SU-DHL-6 (cell line): ENCODE measurements at regions not wholly inside any gene's neighbourhood (a gene's known extent, or its start where the extent isn't known, plus 50 kb on each side); places are given as distances from the start of the nearest gene placed in this dataset.

Source experiments
- H2AFZ ChIP-seq: fragments of 200-600 bp; sonication (generic); 2 replicates; pipeline ENCODE4 v1.6.1; 2014; ENCODE audit warnings: low read depth, mild to moderate bottlenecking, moderate library complexity, mixed read lengths, antibody characterized with exemption, low read length; ENCODE audit not compliant: severe bottlenecking
- H3F3A ChIP-seq: fragments of 200-600 bp; shearing (Covaris generic); 2 replicates; pipeline ENCODE4 v1.6.0; 2016; ENCODE audit warnings: antibody characterized with exemption, mild to moderate bottlenecking; ENCODE audit not compliant: insufficient read depth
- H3K27ac ChIP-seq: fragments of 200-600 bp; sonication (generic); 2 replicates; pipeline ENCODE4 v1.5.1; 2016; ENCODE audit warnings: low read depth, mild to moderate bottlenecking, low read length, moderate library complexity, mixed read lengths
- H3K27me3 ChIP-seq: fragments of 200-600 bp; sonication (generic), shearing (Covaris generic); 2 replicates; pipeline ENCODE4 v1.6.0; 2014; ENCODE audit warnings: mild to moderate bottlenecking, low read length
- H3K36me3 ChIP-seq: fragments of 200-600 bp; sonication (generic); 2 replicates; pipeline ENCODE4 v1.6.1; 2014; ENCODE audit warnings: mild to moderate bottlenecking, low read length, mixed read lengths
- H3K4me2 ChIP-seq: fragments of 300-600, 200-600 bp; shearing (Covaris generic), sonication (generic); 2 replicates; pipeline ENCODE4 v1.6.0; 2014; ENCODE audit warnings: low read length, low read depth, mild to moderate bottlenecking; ENCODE audit not compliant: poor library complexity, severe bottlenecking
- H3K4me3 ChIP-seq: fragments of 200-600 bp; sonication (generic); 2 replicates; pipeline ENCODE4 v1.5.1; 2014; ENCODE audit warnings: antibody characterized with exemption, low read length, mild to moderate bottlenecking, mixed read lengths; ENCODE audit not compliant: insufficient read depth, poor library complexity, severe bottlenecking
- H3K79me2 ChIP-seq: fragments of 200-600 bp; sonication (generic); 2 replicates; pipeline ENCODE4 v1.6.1; 2014; ENCODE audit warnings: mild to moderate bottlenecking, low read length, moderate library complexity; ENCODE audit not compliant: insufficient read depth
- H3K9ac ChIP-seq: fragments of 200-600 bp; sonication (generic); 2 replicates; pipeline ENCODE4 v1.7.0; 2014; ENCODE audit warnings: mild to moderate bottlenecking, low read length
- H3K9me2 ChIP-seq: fragments of 200-600 bp; sonication (generic); replicated peaks from 2 replicates; pipeline ENCODE4 v1.6.1; 2014; ENCODE audit warnings: low read length; ENCODE audit not compliant: insufficient read depth
- H3K9me3 ChIP-seq: fragments of 200-600 bp; sonication (generic); 2 replicates; pipeline ENCODE4 v1.6.1; 2014; ENCODE audit warnings: low read length, mixed read lengths; ENCODE audit not compliant: insufficient read depth
- H4K20me1 ChIP-seq: fragments of 200-600 bp; sonication (generic); 2 replicates; pipeline ENCODE4 v1.6.1; 2014; ENCODE audit warnings: low read depth, mild to moderate bottlenecking, antibody characterized with exemption, low read length, moderate library complexity, mixed read lengths
- EZH2phosphoT487 ChIP-seq: fragments of 200-600 bp; sonication (generic), shearing (Covaris generic); conservative IDR thresholded peaks from 2 replicates; pipeline ENCODE4 v1.6.1; 2018; ENCODE audit warnings: mild to moderate bottlenecking, antibody characterized with exemption, low read length, moderate library complexity, mixed read lengths
- TF ChIP-seq, protein P1 (sequence below): fragments of 200-600 bp; sonication (generic); IDR thresholded peaks from one replicate; pipeline ENCODE4 v1.5.1; 2017; ENCODE audit warnings: antibody characterized with exemption, mild to moderate bottlenecking, low read length, moderate library complexity; ENCODE audit not compliant: insufficient read depth, poor library complexity, severe bottlenecking

DNA sequence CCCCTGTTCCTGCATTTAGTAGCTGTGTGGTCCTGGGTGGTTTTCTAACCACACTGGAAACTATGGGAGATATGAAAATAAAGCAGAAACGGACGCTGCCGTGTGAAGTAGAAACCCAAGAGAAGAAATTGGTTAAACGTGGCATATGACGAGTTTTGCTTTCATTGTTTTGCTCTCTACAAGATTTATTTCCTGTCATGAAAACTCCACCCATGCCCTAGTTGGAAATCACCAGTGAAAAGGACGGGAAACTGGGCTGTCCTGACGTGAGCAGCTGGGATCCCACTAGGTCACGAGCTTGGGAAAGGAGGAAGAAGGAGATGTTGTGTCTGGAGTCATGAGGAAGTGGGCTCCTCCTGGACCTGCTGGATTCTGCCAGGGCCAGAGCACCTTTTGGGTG is 120.8 kb upstream of the GADD45A start:
- H2AFZ ChIP-seq = no peak overlapping the region
- no peak overlapping the region for H3K27ac ChIP-seq
- H3K79me2 ChIP-seq = no peaks in the 10 kb centered on the region
- no peaks in the 10 kb centered on the region for H3K27me3 ChIP-seq
- no peaks in the 10 kb centered on the region for H3K36me3 ChIP-seq
- no peaks in the 10 kb centered on the region for H3K9me2 ChIP-seq
- no peak overlapping the region for H3K9ac ChIP-seq
- TF ChIP-seq, protein P1, sequence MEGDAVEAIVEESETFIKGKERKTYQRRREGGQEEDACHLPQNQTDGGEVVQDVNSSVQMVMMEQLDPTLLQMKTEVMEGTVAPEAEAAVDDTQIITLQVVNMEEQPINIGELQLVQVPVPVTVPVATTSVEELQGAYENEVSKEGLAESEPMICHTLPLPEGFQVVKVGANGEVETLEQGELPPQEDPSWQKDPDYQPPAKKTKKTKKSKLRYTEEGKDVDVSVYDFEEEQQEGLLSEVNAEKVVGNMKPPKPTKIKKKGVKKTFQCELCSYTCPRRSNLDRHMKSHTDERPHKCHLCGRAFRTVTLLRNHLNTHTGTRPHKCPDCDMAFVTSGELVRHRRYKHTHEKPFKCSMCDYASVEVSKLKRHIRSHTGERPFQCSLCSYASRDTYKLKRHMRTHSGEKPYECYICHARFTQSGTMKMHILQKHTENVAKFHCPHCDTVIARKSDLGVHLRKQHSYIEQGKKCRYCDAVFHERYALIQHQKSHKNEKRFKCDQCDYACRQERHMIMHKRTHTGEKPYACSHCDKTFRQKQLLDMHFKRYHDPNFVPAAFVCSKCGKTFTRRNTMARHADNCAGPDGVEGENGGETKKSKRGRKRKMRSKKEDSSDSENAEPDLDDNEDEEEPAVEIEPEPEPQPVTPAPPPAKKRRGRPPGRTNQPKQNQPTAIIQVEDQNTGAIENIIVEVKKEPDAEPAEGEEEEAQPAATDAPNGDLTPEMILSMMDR = no peak
- no peak for TF ChIP-seq EZH2phosphoT487
- no peak overlapping the region for H3K4me3 ChIP-seq
- no peaks in the 10 kb centered on the region for H3K9me3 ChIP-seq
- H3F3A ChIP-seq = no peaks in the 10 kb centered on the region
- H3K4me2 ChIP-seq = no peak overlapping the region
- no peaks in the 10 kb centered on the region for H4K20me1 ChIP-seq

DNA sequence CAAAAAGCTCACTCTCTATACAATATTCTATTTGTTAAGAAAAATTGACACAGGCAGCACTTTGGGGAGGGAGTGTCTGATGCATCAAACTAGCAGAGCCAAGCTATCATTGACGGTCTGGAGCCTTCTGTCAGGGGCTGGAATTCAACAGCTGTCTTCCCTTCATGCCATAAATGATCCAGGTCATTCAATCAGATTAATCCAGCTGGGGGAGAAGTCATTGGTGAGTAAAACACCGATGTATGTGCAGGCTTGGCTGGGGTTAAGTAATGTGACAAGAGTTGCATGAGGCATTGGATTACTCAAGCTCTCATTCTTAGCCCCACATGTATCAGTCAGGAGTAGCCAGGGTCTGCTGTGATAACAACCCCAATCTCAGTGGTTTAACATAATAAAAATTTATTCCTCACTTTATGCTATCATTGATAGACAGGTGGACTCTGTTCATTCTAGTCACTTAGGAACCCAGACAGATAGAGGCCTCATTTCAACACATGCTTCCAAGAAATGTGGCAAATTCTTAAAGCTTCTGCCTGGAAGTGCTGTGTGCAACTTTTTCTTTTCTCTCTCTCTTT is 118.1 kb upstream of the GADD45A start:
- H3K27ac ChIP-seq = no peak overlapping the region
- no peaks in the 10 kb centered on the region for H3F3A ChIP-seq
- no peaks in the 10 kb centered on the region for H3K9me2 ChIP-seq
- no peak overlapping the region for H3K4me3 ChIP-seq
- no peak overlapping the region for H2AFZ ChIP-seq
- H3K9me3 ChIP-seq = no peaks in the 10 kb centered on the region
- no peaks in the 10 kb centered on the region for H3K79me2 ChIP-seq
- H3K4me2 ChIP-seq = no peak overlapping the region
- no peaks in the 10 kb centered on the region for H3K36me3 ChIP-seq
- no peaks in the 10 kb centered on the region for H3K27me3 ChIP-seq
- TF ChIP-seq, protein P1 = no peak
- no peak for TF ChIP-seq EZH2phosphoT487
- H3K9ac ChIP-seq = no peak overlapping the region
- no peaks in the 10 kb centered on the region for H4K20me1 ChIP-seq

DNA sequence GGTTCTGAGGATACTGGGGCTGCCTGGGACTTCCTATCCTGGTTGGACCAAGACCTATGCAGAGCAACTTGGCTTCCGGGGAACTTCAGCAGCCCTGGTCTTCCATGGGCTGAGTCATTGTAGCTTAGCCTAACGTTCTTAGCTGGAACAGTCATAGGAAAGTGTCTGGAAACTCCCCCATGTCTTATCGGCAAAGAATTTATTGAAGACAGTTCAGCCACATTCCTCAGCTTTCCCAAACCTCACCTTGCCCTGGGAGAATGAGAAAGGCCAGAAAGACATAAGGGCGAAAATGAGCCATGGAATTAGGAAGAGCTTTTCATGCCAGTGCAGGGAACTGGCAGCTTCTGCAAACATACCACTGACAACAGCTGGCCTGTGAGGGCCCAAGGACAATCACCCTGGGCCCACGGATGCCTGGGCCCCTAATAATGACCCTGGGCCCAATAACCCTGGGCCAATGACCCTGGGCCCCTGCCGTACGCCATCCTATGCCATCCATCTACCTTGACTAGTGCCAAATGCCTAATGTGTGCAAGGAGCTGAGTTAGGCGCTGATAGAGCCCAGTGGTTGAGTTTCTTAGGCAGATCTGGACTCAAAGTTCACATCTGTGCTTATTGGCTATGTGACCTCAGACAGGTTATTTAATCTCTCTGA is 114.4 kb upstream of the GADD45A start:
- Histone ChIP-seq H3K79me2 (no peaks in the 10 kb centered on the region), H3K4me3 (no peak overlapping the region), H3K27ac (no peak overlapping the region), H3K27me3 (no peaks in the 10 kb centered on the region), H3K9ac (no peak overlapping the region), H3K4me2 (no peak overlapping the region), H3K9me2 (no peaks in the 10 kb centered on the region), H2AFZ (no peak overlapping the region), H3K36me3 (no peaks in the 10 kb centered on the region), H3F3A (no peaks in the 10 kb centered on the region), H4K20me1 (no peaks in the 10 kb centered on the region), H3K9me3 (no peaks in the 10 kb centered on the region)
- TF ChIP-seq EZH2phosphoT487 = no peak
- TF ChIP-seq, protein P1 = no peak
